ENCODE measurements at regions not wholly inside any gene's neighbourhood (a gene's known extent, or its start where the extent isn't known, plus 50 kb on each side); places are given as distances from the start of the nearest gene placed in this dataset.

DNA sequence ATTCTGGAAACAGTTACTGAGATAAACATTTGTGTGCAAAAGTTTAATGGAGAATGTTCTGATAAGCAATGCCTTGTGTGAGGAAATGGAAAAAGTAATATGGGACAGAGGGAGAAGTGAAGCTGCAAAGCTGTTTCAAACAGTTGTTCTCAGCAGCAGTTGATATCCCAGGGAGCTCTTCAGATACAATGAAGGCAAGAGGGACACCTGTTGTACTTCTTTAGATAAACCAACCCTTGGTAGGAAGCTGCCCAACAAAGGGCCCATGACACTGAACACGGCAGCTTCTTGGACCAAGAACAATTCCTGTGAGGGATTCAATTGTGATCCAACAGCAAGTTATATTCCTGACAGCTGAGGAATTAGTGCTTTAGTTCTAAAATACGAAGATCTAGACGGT is 894.3 kb upstream of the PCDH20 start:
- no peak for DNase-seq

DNA sequence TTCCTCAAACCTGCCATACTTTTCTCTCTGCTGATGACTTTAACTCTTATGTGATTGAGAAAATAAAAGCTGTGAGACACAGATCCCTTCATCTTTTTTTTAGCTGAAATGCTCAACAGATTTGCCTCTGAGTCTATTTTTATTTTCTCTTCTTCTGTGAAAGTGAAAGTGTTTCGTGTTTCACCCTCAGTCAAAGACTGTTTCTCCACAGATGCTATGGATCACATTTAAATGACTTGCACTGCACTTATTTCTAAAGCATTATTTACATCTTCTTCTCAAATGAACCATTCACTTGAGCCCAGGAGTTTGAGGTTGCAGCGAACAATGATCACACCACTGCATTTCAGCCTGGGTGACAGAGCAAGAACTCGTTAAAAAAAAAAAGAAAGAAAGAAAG is 890.1 kb upstream of the PCDH20 start:
- DNase-seq = no peak

DNA sequence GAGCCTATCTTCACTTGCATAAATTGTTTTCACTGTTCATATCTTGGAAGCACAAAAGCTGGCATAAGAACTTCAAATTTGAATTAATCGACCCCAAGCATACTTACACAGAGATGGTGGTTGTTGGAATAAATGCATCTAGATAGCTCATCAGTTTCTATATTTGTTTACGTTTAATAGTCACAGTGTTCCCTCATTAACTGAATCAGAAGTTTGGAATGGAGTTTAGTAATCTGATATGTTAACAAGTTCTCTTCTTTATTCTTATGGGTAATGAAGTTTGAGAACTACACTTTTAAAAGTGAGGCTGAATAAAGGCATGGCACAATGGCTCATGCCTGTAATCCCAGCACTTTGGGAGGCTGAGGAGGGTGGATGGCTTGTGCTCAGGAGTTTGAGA is 886.7 kb upstream of the PCDH20 start:
- no peak for DNase-seq

DNA sequence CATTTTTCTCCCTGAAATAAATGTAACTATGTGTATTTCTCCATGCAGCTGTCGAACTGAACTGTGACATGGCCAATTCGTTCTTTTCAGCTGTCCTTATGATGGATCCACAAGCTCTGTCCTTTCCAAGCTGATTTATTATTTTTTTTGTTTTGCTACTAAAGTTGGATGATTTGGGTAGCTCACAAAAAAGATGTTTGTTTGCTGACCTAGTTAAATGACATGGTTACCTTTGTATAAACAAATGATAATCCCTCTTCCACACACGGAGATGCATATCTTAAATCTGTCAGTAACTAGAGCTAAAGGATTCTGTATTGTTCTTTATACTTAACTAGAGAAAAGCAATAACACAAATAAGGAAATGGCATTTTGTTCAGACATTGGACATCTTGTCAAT is 884.3 kb upstream of the PCDH20 start:
- DNase-seq = no peak

DNA sequence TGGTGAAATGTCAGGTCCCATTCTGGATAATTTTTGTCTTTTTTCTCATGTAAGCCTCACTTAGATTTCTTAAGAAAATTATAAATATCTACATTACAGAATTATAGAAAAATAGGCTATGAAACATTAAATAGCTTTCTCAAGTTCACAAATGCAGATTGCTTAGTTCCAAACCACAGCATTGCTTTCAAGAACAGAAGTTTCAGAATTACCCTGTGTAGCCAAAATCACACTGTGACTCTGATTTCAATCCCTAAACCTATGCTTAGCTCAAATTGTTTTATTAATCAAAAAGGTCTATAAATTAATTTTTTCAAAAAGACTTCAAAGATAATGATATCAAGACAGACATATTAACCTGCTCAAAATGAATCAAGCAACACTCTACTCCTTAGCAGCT is 881.2 kb upstream of the PCDH20 start:
- no peak for DNase-seq

DNA sequence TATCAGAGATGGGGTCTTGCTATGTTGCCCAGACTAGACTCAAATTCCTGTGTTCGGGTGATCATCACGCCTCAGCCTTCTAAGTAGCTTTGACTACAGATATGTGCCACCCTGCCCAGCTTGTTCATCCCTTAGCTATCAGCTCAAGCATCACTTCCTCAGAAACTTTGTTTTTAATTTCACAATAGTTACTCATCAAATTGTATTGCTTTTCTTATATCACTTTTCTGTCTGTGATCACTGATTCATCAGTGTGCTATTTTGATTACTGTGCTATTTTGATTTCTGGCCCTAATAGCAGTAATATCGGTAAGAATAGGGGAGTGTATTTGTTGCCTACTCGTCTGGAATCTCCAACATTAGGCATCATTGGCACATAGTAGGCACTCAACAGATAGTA is 878.6 kb upstream of the PCDH20 start:
- no peak for DNase-seq

DNA sequence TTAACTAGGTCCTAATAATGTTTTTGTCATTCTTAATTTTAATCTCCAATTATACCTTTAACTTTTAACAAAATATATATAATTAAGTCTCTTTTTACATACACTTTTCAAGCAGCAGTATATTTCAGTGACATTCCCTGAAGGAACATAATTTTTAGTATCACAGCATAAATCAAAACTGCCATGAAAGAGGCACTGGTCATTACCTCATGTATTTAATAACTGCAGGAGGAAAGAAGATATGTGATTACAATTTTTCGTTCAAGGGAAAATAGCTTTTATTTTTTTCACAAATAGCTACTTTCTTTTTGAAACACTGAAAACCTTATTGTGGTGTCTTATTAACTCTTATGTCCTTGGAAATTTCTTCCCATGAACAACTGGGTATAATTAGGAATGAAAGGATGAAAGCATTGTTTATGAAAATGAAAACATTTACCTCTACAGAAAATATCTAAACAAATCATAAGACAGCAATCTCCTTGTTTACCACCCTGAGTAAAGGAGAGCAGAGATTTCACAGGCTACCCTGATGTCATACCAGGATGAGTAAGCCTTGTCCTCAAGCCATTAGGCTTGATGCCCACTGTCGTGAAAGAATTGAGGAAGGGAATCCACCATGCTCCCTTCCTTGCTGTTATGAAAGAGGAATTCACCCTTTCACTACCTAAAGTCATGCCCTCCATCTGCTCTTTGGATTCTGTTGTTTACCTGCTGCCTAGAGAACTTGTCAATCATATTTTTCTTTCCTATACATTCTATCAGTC is 877.2 kb upstream of the PCDH20 start:
- no peak for DNase-seq

DNA sequence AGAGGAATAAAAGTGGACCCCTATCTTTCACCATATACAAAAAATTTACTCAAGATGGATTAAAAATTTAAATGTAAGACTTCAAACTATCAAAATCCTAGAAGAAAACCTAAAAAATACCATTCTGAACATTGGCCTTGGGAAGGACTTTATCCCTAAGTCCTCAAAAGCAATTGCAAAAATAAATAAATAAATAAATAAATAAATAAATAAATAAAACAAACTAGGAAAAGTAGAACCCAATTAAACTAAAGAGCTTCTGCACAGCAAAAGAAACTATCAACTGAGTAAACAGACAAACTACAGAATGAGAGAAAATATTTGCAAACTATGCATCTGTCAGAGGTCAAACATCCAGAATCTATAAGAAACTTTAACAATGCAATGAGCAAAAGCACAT is 874.9 kb upstream of the PCDH20 start:
- no peak for DNase-seq

DNA sequence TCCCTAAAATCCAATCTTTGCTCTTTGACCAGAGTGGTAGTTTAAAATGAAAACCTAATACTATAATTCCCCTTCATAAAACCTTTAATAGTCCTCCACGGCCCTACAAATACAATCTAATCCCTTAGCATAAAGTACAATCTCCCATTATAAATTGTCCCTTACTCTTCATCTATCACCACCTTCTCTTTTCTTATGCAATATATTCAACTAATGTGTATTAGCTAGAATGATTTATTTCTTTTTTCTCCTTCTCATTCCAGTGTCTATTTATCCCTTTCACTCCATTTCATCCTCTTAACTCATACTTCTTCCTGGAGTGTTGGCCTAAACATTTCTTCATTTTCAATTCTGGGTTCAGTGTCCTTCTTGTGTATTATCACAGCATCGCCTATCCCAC is 872.1 kb upstream of the PCDH20 start:
- no peak for DNase-seq

DNA sequence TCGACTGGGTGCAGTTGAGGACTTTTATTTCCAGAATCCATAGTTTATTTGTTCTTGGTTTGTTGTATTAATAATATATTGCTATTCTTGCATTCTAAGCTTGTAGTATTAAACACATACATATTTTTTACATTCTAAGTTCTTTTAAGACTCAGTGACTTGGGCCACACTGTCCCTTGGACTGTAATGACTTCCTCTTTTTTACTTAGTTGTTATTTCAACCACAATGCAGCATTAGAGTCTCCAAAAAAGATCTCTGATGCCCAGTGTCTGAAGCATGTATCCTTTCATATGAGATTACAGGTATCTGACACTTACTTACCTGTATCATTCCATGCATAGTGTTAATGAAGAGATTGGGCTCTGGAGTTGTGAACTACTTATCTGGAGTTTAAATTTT is 864.9 kb upstream of the PCDH20 start:
- DNase-seq = no peak

DNA sequence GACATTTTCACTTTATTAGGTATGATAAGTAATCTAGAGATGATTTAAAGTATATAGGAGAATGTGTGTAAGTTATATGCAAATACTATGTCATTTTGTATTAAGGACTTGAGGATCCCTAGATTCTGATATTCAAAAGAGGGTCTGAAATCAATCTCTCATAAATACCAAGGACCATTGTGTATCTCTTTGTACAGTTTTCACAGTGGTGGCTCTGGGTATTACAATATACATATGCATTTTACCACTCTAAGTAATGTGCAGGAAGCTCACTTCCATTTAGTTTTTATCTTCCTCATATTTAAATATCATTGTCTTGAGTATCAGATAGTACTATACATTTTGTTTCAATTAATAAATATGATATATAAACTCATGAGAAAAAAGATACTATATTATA is 862.6 kb upstream of the PCDH20 start:
- no peak for DNase-seq

DNA sequence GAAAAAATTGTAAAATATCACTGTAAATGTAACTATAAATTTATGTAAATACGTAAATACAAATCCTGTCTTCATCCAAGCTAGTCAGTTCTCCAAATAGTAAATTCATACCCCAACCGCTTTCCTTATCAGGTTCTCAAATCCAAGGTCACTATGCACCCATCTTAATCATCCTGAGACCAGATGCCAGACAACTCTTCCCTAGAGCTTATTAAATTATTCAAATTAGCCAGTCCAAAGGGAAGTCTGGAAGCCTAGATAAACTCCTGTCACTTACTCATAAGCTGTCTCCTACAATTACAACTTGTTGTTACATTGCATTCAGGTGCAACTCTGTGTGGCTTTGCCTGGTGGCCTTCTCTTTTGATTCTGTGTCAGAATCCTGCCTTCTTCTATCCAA is 836.1 kb upstream of the PCDH20 start:
- DNase-seq = no peak

DNA sequence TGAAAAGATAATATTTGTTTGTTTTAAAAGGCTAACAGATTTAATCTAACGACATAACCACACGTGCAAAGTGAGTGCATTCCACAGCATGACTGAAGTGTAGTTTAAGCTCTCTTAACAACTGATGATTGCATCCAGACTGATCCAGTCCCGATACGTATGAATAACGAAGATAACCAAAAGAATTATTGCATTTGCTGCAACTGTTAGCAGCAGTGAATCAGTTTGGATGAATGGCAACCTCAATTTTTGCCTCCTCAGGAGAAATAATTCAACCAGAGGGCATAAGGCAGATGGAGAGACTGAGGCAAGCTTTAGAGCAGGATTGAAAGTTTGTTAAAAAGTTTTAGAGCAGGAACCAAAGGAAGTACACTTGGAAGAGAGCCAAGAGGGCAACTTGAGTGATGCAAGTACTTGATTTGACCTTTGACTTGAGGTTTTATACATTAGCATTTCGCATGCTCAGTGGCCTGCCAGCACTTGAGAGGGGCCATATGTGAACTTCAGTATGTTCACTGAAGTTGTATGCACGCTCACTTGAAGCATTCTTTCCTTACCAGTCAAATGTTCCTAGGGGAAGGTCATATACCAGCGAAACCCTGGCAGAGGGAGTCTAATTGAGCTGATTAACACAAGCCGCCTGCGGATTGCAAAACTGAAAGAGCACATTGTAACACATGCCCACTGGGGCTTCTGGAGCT is 835.0 kb upstream of the PCDH20 start:
- peak in 1 of 2 donors; percentile 5 for DNase-seq

DNA sequence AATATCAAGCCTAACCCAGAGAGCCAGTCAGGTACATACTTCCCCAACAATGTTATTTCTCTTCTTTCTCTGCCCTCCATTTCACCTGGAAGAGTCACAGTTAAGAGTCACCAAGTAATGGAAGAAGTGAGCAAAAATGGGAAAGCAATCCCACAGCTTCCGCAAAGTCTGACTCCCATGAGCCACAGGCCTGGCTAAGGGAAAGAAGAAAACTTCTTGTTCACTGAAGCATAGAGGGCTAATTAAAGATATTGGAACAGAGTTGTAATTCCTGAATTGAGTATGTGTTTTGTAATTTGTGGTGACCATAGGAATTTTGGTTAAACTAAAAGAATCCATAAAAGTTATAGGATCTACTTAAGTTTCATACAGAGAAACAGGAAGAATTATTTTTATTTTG is 830.9 kb upstream of the PCDH20 start:
- no peak for DNase-seq

DNA sequence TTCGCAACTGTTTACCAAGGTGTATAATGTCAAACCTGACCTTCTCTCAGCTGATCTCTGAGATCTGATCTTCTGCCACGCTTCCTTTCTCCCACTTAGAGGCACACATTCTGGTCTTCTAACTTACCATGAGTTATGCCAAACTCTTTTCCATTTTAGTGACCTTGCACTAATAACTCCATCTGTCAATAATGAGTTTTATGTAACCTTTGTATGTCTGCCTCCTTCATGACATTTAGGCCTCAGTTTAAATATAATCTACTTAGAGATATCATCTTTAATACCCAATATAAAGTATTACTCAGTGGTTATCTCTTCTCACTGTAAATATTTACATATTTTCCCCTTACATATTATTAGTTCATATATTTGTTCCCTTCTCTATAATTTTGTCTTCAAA is 827.5 kb upstream of the PCDH20 start:
- no peak for DNase-seq

DNA sequence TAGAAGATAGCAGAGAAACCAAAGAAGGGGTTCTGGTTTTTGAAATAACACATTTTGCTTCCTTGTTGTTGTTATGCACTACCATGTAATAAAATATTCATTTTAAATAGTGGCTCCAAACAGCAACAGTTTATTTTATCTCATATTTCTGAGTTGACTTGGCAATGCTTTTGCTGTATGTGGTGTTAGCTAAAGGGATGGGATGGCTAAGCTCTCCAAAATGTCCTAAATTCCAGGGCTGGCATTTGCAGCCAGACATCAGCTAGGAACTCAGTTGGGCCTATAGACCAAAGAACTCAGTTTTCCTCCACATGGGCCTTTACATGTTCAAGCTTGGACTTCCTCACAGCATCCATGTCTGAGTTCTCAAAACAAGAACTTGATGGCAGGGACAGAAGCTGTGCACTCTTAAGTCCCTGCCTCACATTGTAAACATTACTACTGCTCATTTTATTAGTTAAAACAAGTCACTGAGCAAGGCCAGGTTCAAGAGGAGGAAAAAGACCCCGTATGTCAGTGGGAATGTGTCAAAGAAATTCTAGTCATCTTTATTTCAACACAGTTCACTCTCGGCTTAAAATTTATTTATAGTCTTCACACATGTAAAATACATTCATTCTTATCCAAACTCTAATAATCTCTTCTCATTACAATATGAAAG is 819.3 kb upstream of the PCDH20 start:
- peak; percentile 10 to 23 for DNase-seq

DNA sequence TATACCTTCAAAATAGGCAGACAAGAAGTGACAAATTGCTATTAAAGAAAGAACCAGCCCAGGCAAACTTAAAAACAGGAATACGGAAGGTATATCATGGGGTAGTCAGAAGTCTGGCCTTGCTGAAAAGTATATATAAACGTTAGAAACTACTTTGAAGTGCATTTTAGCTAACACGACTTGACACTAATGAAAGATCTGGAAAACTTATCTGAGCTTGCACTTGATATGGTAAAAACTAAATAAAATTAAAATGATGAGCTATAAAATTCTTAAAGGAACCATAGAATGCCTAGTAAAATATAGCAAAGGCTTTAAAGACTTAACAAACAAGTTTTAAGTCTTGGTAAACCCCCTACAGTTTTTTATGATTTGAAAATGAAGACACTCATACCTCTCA is 795.3 kb upstream of the PCDH20 start:
- no peak for DNase-seq

DNA sequence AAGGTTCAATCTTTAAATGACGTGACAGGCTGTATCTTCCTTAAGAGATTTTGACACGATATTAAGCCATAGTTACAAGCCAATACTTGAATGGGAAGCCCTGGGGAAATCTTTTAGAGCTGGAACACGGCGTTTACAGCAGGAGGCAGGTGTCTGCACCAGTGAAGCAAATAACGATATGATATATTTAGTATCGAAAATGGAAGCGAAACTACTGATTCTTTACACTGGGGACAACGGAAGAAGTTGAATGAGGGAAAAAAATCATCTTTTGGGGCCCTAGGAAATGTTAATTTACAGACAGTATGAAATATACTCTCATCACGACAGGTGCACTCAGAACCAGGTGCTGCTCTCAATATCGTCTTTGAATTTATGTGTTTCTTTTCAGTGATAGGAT is 793.9 kb upstream of the PCDH20 start:
- no peak for DNase-seq

DNA sequence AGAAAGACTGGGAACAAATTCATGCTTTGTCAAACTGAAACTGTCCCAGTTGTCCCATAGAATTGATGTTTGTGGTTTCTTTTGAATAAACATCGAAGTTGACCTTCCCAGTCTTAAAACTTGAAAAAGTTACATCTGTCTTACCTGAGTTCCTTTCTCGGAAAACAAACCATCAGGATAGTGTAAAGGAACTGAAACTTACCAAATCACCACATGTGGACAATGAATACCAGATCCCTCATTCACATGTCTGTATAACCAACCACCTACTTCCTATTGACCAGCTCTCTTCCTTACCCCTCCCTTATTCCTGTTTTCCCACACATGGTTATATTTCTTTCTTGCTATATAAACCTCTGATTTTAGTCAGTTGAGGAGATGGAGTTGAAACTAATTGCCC is 791.7 kb upstream of the PCDH20 start:
- no peak for DNase-seq

DNA sequence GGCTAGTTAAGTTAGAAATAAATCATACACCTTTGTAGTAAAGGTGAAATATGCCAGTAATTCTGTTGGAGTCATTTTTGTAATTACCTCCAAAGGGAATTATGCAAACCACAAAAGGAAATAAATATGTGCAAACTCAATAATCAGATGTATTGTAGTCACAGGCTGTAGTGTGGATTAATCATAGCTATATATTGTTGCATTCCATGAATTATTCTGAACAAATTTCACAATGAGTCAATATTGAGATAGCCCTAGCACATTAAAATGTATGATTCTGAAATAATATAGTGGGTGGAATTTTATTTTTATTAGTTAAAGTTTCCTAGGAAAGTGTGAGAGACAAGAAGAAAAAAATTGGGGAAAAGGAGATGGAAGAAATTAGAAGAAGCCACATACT is 790.5 kb upstream of the PCDH20 start:
- DNase-seq = no peak

DNA sequence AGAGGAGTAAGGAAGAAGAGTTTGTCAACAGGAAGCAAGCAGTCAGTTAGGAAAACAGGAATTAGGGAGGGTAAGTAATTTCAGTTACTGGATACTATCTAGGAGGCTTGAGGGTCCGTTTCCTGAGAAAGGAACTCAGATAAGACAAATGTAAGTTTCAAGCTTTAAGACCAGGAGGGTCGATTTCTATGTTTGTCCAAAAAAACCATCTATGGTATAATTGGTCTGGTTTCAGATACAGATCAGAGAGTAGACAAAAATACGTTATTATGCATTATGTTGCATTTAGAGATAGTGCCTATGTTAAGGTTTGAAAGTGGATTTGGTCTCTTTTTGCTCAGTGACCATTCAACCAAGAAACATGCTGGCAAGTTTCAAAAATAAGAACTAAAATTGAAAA is 789.6 kb upstream of the PCDH20 start:
- DNase-seq = no peak

DNA sequence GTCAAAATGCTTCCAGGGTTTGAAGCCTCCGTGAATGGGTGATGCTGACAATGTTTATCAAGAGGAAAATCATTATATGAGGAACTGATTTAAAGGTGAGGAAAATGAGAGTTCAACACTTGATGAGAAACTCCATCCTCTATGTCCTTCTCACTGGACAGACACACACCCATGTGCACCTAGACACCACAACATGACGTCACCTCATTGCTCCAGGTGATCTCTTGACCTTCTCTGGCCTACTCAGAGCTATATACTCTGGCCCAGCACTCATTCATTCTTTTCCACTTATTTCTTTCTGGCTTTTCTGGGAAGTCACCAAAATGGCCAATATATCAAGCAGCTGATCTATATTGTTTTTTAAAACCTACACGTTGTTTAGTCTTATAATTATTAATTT is 778.7 kb upstream of the PCDH20 start:
- no peak for DNase-seq

DNA sequence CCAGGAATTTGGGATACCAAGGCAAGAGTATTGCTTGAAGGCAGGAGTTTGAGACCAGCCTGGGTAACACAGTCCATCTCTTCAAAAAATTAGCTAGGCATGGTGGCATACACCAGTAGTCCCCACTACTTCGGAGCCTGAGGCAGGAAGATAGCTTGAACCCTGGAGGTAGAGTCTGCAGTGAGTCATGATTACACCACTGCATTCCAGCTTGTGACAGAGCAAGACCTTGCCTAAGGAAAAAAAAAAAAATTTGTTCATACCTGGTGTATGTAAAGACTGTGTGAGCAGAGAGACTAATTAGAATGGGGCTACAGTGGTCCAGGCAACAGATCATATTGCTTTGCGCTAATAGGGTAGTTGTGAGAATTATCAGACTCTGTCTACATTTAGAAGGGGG is 778.3 kb upstream of the PCDH20 start:
- DNase-seq = no peak
